ENCODE measurements at regions not wholly inside any gene's neighbourhood (a gene's known extent, or its start where the extent isn't known, plus 50 kb on each side); places are given as distances from the start of the nearest gene placed in this dataset.

GRCh38 chr17:34171245-34171818 is 83.8 kb upstream of the CCL2 start:
- Histone ChIP-seq H3K4me3 (ENCODE audit: low read depth in 1 of 3, low read length in 3 of 3) (no peak overlapping the region), H3K36me3 (ENCODE audit: control insufficient read depth in 4 of 4, insufficient read depth in 3 of 4, low read depth in 1 of 4, low read length in 3 of 4) (no peaks in the 10 kb centered on the region), H3K9me3 (ENCODE audit: control insufficient read depth in 4 of 4, low read length in 3 of 4) (peaks cover 0 to 2% (median 1%) of the 10 kb centered on the region in 4 donors), H3K27ac (ENCODE audit: low read depth in 1 of 2, low read length in 2 of 2) (no peak overlapping the region), H3K4me1 (ENCODE audit: control insufficient read depth in 4 of 4, insufficient read depth in 4 of 4, low read length in 3 of 4) (no peaks in the 10 kb centered on the region), H3K9ac (ENCODE audit: low read depth in 1 of 2, low read length in 2 of 2) (no peak overlapping the region), H3K27me3 (ENCODE audit: control insufficient read depth in 4 of 4, insufficient read depth in 4 of 4, low read length in 3 of 4) (peaks cover 0 to 2% (median 0%) of the 10 kb centered on the region in 4 donors)
- TF ChIP-seq REST (IDR thresholded peaks at IDR 0.05) (no peak), FOXA1 (IDR thresholded peaks at IDR 0.05) (no peak), RAD21 (IDR thresholded peaks at IDR 0.05) (peak; percentile 44 to 72), FOXA2 (IDR thresholded peaks at IDR 0.05) (no peak), MAX (IDR thresholded peaks at IDR 0.05) (no peak), CTCF (IDR thresholded peaks at IDR 0.05; ENCODE audit: low read depth, low read length, missing input control) (peak; percentile 94), HNF4G (IDR thresholded peaks at IDR 0.05) (no peak), SP1 (IDR thresholded peaks at IDR 0.05) (no peak), JUND (IDR thresholded peaks at IDR 0.05) (peak; percentile 45 to 74), RXRA (IDR thresholded peaks at IDR 0.05) (no peak), ATF3 (IDR thresholded peaks at IDR 0.05) (no peak), NR2F2 (IDR thresholded peaks at IDR 0.05) (no peak), YY1 (IDR thresholded peaks at IDR 0.05) (no peak)
- 60% methylated on average over 9 of the region's 9 CpGs for WGBS
- DNase-seq (ENCODE audit: low spot score) = peak; percentile 54

- no peak overlapping the region for H3K4me3 ChIP-seq (ENCODE audit: low read depth in 1 of 3, low read length in 3 of 3)
- no peaks in the 10 kb centered on the region for H3K27me3 ChIP-seq (ENCODE audit: control insufficient read depth in 4 of 4, insufficient read depth in 4 of 4, low read length in 3 of 4)
- no peak for DNase-seq (ENCODE audit: low spot score)
- no peaks in the 10 kb centered on the region for H3K4me1 ChIP-seq (ENCODE audit: control insufficient read depth in 4 of 4, insufficient read depth in 4 of 4, low read length in 3 of 4)
- no peak overlapping the region for H3K27ac ChIP-seq (ENCODE audit: low read depth in 1 of 2, low read length in 2 of 2)
- no peak overlapping the region for H3K9ac ChIP-seq (ENCODE audit: low read depth in 1 of 2, low read length in 2 of 2)
- H3K36me3 ChIP-seq (ENCODE audit: control insufficient read depth in 4 of 4, insufficient read depth in 3 of 4, low read depth in 1 of 4, low read length in 3 of 4) = no peaks in the 10 kb centered on the region
- H3K9me3 ChIP-seq (ENCODE audit: control insufficient read depth in 4 of 4, low read length in 3 of 4) = peaks cover 0 to 2% (median 1%) of the 10 kb centered on the region in 4 donors
- TF ChIP-seq ZBTB33 (IDR thresholded peaks at IDR 0.05) = no peak
- TF ChIP-seq SP1 (IDR thresholded peaks at IDR 0.05) = no peak
- TF ChIP-seq ATF3 (IDR thresholded peaks at IDR 0.05) = no peak
- no peak for TF ChIP-seq HNF4G (IDR thresholded peaks at IDR 0.05)
- no peak for TF ChIP-seq CTCF (IDR thresholded peaks at IDR 0.05; ENCODE audit: low read depth, low read length, missing input control)
- no peak for TF ChIP-seq TAF1 (conservative IDR thresholded peaks at IDR 0.05)
Observed at GRCh38 chr17:34172390-34172918, 82.6 kb upstream of the CCL2 start.

Data from liver (tissue), 8 donors.